Activated CD8-positive, alpha-beta memory T cell treated with anti-CD3 and anti-CD28 coated beads, Interleukin-2, amount 50 U/mL, for 24 hours (primary cell): ENCODE measurements at regions not wholly inside any gene's neighbourhood (a gene's known extent, or its start where the extent isn't known, plus 50 kb on each side); places are given as distances from the start of the nearest gene placed in this dataset.
"Not testable (repeated sequence)": the region's sequence is repeated elsewhere in the genome, so short reads cannot be mapped to it uniquely, and the experiment has no call there.

Experiments used
- DNase-seq: peaks from one replicate; pipeline ENCODE4 v3.0.0-alpha.2; 2020; ENCODE audit errors: extremely low read depth

DNA sequence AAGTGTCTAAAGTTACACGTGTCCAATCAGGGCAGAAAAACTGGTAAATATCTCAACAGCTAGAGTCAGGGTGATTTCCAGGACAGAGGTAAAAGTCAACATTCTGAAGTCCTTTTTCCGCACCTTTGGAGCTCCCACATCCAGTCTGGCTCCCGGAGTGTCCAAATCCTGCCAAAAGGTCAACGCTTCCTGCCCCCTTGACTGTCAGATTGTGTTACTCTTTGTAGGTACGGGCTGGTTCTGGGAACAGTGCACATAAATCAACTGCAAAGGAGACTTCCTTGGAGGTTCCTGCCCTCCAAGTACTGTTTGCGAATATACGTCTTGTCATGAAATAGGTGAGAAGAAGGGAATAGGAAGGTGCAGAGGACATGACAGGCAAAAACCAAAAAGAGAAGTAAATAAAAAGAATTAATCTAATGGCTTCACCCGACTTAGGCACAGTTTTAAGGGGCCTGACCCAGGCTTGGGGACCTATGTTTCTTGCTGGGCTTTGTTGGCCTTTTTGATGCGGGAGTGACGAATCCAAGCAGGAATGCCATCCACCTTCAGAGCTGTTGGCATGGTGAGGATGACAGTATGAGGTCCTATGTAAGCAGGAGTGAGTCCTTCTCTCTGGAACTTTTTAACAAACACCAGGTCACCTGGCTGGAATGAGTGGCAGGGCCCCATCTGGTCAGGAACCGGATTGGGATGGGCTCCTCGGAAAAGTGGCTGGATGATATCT lies 155.4 kb downstream of the TRIM27 start:
- no peak for DNase-seq

DNA sequence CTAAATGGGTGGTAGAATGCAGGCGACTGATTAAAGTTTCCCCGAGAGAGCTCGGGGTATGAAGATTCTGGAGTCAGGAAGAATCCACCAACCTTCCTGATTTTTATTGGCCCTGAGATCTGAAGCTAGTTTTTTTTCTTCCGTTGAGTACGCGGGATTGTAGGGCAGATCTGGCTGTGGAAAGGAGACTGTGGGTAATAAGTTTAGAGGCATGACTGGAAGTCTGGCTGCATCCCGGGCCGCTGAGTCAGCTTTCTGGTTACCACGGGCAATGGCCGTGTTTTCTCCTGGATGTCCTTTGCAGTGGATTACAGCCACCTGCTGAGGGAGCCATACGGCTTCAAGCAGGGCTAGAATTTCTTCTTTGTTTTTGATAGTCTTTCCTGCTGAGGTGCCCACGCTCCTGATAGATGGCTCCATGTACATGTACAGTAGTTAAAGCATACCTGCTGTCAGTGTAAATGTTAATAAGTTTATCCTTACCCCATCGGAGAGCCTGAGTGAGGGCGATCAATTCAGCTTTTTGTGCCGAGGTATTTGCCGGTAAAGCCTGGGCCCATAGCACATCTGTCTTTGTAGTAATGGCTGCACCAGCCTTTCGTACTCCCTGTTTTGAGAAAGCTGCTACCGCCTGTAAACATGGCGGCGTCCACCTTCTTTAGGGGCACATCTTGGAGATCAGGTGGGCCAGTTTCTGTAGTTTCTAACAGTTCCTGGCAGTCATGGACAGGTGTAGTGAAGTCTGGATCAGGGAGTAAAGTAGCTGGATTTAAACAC lies 154.0 kb downstream of the TRIM27 start:
- DNase-seq: no peak

DNA sequence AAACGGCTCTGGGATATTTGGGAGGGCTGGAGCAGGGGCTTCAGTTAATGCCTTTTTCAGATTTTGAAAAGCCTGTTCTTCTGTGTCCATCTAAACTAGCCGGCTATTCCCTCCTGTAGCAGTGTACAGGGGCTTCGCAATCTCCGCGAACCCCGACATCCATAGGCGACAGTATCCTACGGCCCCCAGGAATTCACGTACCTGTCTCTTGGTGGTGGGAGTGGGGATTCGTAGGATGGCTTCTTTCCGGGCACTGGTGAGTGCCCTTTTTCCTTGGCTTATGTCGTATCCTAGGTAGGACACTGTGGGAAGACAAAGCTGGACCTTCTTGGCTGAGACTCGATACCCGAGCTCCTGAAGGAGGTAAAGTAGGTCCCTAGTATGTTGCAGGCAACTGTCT lies 153.1 kb downstream of the TRIM27 start:
- DNase-seq: no peak

DNA sequence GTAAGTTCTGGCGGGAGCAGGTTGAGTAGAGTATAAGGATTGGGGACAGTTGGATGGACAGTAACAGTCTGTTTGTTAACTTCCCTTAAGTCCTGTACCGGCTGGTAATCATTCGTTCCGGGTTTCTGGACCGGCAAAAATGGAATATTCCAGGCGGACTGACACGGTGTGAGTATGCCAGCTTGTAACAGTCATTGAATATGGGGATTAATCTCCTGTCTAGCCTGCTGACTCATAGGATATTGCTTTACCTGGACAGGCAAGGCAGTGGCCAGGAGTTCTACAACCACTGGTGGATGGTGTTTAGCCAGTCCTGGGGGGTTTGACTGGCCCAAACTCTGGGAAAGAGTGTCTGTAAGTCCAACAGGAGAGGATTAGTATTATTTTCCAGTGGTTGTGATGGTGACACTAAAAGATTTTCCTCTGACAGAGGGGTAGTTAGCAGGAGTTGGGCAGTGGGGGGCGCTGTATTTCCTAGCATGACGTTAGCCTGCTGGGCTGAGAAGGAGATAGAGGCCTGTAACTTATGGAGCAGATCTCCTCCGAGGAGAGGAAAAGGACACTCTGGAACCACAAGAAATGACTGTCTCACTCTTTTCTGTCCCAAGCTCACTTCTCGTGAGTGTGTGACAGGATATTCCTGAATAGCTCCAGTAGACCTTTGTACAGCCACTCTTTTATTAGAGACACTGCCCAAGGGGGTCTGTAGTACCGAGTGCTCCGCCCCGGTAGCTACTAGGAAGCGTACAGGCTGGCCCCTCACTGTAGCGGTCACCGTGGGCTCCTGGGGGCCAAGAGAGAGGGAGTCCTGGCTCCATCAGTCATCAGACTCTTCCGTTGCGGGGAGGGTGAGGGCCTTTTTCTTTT lies 152.2 kb downstream of the TRIM27 start:
- DNase-seq: no peak

DNA sequence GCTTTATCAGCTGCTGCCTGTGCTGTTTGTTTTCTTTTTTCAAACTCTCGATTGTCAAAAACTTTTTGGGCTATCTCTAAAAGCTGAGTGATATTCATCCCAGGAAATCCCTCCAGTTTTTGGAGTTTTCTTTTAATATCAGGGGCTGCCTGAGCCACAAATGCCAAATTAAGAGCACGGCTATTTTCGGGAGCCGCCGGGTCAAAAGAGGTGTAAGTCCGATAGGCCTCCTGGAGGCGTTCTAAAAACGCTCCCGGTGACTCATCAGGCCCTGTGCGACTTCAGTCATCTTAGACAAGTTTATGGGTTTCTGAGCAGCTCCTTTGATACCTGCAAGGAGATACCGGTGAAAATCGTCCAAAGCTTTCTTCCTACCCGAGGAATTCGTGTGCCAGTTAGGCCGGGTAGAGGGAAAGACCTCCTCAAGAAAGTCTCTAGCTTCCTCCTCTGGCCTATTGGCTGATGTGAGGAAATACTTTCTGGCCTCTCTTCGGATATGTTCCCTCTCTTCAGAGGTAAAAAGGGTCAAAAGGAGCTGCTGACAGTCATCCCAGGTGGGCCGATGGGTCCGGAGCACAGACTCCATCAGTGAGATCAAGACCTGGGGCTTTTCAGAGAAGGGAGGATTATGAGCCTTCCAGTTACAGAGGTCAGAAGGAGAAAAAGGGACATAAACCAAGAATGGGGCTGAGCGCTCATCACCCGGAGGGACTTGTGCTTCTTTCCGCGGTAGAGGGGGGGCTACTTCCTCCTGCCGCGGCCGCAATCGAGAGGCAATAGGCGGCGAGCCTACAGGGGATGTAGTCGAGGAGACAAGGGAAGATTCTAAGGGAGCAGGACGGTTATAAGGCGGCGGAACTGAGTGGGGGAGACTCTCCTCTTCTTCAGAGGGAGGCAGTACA lies 151.1 kb downstream of the TRIM27 start:
- DNase-seq: no peak

DNA sequence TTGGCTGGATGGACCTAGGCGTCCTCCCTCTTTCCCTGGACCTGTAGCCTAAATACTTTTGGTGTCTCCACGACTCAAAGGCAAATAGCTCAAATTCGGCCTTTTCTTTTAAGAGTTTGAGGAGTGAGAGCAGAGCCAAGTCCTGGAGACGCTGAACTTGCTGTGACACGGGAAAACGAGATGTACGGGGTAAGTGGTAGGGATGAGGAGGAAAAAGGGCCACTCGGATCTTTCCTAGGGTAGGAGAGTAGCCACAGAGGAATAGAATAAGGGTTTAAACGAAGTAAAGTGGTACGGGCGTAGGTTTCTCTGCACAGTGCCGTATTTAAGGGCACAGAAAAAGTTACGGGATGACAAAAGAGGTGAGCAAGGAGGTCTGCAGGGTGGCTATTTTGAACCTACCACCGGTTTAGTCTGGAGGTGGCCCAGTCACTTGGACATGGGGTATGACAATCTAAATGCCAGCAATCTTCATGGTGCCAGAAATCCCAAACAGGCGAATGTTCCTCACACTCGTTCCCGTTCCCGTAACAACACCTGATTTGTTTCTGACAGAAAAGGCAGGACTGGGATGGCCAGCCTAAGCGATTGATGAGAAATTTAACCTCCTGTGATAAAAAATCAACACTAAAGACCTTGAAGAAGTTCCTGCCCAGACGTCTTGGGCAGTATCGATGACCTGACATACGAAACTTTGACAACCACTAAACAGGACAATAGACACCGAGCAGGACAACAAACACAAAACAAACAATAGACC lies 149.3 kb downstream of the TRIM27 start:
- DNase-seq: no peak

DNA sequence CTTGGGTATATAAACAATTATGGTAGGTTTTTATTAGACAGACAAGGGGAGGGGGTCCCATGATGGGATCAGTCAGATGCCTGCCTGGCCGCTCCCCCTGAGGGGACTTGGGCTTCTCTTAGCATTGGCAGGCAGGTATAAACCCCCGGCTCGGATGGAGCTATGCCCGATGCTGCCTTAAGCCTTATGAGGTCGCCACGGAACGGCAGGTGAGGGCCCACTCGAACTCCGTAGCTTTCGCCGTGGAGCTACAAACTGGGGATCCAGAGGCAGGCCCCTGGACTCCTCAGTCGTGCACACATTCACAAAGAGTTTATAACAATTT lies 148.8 kb downstream of the TRIM27 start:
- no peak for DNase-seq

DNA sequence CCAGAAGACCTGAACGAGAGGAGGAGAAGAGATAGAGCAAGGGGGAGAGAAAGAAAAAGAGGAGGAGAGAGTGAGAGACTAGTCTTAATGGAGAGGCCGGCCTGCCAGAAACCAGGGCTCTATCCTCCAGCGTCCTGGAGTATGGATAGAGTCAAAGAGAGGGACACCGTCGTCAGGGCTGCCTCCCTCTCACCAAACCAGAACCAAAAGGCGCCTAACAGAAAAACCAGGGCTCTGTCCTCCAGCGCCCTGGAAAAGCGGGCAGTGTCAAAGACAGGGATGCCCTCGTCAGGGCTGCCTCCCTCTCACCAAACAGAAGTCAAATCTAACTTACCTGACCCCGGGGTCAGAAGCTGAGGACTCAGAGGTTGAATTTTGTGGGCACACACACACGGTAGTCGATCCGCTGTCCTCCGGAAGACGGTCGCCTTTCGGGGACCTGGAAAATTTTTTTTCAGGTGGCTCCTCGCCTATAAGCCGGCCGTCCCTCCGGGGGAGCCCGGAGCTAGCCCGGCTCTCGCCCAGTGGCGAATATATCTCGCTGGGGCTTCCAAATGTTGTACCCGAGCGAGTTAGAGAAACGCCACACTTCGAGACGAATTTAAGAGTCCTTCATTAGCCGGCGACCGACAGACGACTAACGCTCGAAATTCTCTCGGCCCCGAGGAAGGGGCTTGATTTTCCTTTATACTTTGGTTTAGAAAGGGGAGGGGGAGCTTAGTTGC lies 148.2 kb downstream of the TRIM27 start:
- DNase-seq: no peak

DNA sequence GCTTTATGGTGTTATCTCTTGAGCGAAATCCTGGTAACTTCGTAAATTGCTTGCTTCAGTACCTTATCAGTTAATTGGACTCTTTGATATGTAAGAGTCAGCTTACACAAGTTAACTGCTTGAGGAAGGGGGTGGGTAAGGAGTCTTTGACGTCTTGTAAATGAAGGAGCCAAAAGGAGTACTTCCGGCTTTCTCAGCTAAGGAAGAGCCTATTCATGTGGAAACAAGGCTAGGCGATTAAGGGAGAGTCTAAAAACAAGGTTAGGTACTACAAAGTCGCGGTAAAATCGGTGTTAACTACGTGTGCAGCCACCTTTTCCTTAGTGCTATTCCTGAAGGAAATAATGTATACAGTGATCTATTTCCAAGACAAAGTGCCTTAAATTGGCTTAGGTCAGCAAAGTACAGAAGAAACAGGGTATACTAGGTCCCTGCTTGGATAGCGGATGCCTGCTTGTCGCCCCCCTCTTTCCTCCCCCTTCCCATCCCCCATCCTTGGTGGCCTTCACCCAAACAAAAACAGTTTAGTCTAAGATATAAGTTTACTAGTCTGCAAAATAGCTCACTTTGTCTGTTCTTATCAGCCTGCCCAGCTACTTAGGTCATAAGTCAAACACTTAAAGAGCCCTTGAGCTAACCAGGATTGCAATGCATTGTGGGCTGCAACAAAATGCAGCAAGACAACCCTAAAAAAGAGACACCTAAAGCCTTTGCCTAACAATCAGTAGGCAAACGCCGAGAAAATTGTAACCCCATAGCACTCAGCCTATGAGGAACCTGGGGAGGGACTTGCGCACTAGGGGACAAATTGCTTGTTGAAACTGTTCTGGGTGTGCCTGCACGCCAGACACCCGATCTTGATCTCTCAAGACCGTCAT lies 147.3 kb downstream of the TRIM27 start:
- DNase-seq: no peak

DNA sequence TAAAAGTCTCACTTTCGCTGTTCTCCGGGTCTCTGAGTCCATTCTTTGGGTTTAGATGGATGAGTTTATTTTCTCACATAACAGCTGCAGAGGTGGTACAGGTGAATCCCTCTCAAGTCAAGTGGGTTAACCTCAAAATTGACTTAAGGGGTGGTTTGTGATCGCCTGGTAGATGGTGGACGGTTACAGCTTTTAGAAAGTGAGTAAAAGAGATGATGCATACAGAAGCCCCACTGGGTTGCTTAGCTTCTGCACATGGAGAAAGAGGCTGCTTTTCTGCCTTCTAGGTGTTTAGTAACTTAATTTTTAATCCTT lies 146.7 kb downstream of the TRIM27 start:
- DNase-seq: no peak

DNA sequence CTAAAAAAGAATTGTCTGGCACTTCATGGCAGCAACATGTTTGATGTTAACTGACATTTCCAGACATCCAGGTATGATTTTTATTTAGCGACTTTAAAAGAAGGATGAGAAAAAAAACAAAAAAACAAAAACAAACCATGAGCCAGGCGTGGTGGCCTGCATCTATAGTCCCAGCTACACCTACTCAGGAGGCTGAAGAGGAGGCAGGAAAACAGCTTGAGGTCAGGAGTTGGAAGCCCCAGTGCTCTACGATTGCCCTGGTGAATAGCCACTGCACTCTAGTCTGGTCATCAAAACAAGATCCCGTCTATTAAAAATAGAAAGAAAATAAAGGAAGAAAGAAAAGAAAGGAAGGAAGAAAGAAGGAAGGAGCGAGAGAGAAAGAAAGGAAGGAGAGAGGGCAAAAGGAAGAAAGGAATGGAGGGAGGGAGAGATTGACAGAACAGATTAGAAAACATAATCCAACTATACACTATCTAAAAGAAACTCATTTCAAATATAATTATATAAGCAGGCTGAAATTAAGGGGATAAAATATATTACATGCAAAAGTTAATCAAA lies 141.6 kb downstream of the TRIM27 start:
- DNase-seq: no peak

DNA sequence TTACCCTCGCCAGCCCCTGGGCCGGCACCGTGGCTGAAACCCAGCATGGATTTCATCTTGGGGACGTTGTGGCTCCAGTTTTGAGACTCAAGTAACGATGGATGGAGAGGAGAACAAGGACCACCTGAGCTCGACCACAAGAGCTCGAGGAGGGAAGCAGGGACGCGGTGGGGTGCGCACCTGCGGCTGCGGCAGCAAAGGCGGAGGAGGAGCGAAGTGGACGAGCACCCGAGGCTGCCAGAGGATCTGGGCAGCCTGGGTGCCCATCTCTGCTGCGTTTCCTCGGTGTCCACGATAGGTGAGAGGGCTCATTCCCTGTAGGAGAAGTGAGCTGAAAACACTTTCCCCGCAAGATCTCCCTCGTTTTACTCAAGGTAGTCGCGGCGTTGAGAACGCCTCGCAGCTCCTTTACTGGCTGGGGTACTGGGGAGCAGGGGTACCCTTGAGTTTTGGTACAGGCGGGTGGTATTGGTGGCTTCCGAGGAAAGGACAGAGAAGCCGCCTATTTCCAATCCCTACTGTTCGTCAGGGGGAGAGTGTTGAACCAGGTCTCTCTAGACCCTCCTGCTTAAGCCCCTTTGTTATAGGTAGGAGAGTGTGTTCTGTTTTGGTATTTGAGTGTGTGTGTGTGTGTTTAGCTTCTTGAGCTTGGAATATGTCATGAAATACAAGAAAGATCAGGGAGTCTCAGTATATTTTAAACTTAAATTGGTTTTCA lies 137.7 kb downstream of the TRIM27 start:
- no peak for DNase-seq

DNA sequence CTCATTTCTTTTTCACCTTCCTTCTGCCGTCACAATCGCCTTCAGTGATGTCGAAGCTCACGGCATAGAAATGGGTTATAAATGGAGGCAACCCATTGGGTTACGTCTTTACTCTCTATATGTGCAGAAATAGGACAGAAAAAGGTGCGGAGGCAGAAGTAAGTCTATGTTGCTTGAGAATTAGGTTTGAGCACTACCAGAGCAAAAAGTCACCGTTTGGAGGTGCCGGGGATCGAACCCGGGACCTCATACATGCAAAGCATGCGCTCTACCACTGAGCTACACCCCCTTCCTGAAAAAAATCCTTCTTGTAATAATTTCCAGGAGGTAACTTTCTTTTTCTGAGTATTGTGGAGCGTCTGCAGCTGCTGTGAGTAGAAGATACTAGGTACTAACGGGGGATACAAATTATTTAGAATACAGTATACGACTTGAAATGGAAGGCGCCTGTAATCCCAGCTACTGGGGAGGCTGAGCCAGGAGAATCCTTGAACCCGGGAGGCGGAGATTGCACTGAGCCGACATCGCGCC lies 134.2 kb downstream of the TRIM27 start:
- DNase-seq: no peak

DNA sequence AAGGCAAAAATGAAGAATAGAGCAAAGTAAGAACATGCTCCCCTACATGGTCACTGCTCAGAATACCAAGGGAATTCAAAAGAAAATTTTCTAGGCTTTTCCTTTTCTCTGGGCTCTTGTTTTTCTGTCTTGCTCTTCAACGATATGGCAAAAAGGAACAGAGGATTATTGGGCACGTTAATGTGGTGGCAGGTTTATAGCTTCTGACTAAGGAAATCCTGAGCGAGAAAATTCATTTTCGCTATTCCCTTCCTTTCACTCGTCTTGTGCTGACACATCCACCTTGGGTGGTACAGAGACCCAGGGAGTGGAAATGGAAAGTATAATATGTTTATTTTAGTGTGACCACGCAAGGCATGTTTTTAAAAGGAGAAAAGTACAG lies 132.8 kb downstream of the TRIM27 start:
- DNase-seq: no peak

DNA sequence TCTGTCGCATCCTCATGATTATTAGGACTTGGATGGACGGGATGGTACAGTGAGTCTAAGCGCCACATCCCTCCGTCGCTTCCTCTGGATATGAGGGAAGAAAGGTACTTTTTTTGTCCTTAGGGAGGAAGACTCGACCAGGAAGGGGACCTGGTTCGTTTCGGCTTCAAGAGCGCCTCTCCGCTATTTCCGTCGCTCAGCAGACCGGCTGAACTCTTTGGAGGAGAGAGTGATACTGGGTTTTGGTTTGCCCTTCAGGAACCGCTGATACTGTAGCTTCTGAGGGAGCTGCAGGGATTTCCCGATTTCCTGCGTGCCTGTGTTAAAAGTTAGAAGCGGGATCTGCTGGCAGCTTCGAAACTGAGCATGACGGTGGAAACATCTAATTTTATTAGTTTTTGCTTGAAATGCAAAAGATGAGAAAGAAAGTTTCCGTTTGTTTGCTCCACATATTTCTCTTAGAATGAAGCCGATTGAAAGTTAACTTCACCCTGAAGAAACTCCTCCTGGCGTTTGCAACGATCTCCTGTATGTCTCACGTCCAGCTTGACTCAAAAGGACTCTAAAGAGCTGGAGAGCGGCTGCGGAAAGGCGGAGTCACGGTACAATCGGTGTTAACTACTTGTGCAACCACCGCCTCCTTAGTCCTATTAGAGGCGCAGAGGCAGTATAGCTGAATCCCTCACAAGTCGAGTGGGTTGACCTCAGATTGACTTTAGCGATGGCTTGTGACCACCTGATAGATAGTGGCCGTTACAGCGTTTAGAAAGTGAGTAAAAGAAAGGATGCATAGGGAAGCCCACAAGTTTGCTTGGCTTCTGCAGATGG lies 129.4 kb downstream of the TRIM27 start:
- no peak for DNase-seq

DNA sequence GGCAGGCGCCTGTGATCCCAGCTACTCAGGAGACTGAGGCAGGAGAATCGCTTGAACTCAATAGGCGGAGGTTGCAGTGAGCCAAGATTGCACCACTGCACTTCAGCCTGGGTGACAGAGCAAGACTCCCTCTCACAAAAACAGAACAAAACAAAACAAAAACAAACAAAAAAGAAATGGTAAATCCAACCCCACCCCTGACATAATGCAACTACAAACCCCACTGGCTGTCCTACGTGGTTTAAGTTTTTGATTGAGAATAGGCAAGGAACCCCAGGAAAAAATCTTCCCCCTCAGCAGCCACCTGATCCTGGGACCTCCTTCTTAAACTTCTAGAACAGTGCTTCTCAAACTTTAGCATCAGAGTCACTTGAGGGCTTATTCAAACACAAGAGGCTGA lies 123.1 kb downstream of the TRIM27 start:
- not testable (repeated sequence) for DNase-seq
